ENCODE measurements at regions not wholly inside any gene's neighbourhood (a gene's known extent, or its start where the extent isn't known, plus 50 kb on each side); places are given as distances from the start of the nearest gene placed in this dataset.

DNA sequence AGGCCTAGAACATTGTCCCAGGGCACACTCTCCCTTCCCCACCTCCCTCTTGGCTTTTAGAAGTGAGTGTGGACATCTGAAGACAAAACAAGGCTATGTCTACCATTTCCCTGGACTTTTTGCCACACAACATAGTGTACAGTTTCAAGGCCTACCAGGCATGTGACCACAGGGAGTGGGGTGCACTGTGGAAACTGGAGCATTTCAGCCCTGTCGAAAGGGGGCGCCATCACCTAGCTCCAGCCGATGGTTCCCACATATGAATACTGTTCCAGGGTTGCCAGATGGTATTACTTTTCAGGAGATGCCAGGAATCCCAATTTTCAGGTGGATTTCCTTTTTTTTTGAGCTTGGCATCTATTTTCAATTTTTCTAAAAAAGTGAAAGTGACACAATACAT lies 140.7 kb downstream of the KATNIP start:
- no peak overlapping the region for H3K4me3 Mint-ChIP-seq
- H3K9me3 ChIP-seq (ENCODE audit: control insufficient read depth, low read length), result no peaks in the 10 kb centered on the region
- no peak overlapping the region for H3K27ac Mint-ChIP-seq
- peaks cover 2% of the 10 kb centered on the region for H3K36me3 Mint-ChIP-seq (ENCODE audit: low read depth)
- peak; percentile 77 for DNase-seq
- no peak overlapping the region for H3K27ac ChIP-seq (ENCODE audit: low read depth, low read length)
- TF ChIP-seq, protein P1, sequence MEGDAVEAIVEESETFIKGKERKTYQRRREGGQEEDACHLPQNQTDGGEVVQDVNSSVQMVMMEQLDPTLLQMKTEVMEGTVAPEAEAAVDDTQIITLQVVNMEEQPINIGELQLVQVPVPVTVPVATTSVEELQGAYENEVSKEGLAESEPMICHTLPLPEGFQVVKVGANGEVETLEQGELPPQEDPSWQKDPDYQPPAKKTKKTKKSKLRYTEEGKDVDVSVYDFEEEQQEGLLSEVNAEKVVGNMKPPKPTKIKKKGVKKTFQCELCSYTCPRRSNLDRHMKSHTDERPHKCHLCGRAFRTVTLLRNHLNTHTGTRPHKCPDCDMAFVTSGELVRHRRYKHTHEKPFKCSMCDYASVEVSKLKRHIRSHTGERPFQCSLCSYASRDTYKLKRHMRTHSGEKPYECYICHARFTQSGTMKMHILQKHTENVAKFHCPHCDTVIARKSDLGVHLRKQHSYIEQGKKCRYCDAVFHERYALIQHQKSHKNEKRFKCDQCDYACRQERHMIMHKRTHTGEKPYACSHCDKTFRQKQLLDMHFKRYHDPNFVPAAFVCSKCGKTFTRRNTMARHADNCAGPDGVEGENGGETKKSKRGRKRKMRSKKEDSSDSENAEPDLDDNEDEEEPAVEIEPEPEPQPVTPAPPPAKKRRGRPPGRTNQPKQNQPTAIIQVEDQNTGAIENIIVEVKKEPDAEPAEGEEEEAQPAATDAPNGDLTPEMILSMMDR (conservative IDR thresholded peaks at IDR 0.05), result peak; percentile 79
- H3K9me3 Mint-ChIP-seq, result no peaks in the 10 kb centered on the region
- no peaks in the 10 kb centered on the region for H3K4me1 ChIP-seq (ENCODE audit: control insufficient read depth, insufficient read depth, low read length)
- H3K9ac ChIP-seq (ENCODE audit: extremely low read depth, low read length, poor library complexity, severe bottlenecking), result no peak overlapping the region
- no peaks in the 10 kb centered on the region for H3K36me3 ChIP-seq (ENCODE audit: control insufficient read depth, insufficient read depth, low read length)
- WGBS, 2 experiments (ENCODE audit: insufficient coverage in 1 of 2, insufficient read length in 1 of 2), result 66 to 72% methylated on average over 3 of the region's 3 CpGs
- no peaks in the 10 kb centered on the region for H3K27me3 ChIP-seq (ENCODE audit: control insufficient read depth, insufficient read depth, low read length, poor library complexity, severe bottlenecking)
- H3K4me1 Mint-ChIP-seq, result no peaks in the 10 kb centered on the region
- H3K4me3 ChIP-seq (ENCODE audit: low read length), result no peak overlapping the region
- H3K27me3 Mint-ChIP-seq (ENCODE audit: insufficient read depth), result no peaks in the 10 kb centered on the region

DNA sequence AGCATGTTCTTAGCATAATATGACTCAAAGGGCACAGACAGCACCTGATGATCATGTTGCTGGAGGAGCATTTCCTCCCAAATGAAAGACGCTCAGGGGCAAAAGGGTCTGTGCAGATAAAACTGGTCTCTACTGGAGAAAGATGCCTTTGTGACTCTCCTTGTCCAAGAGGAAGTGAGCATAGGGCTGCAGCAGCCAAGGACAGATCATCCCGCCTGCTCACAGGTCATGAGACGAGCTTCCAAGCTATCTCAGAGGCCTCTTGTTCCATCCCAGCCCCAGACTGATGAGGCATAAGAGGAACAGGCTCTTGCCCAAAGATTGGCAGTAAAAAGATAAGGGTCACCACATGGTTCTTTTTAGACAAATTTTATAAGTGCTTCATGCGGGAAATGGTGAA lies 141.8 kb downstream of the KATNIP start:
- Mint-ChIP-seq H3K4me3 (no peak overlapping the region), H3K9me3 (peaks cover 3% of the 10 kb centered on the region), H3K27ac (no peak overlapping the region), H3K36me3 (ENCODE audit: low read depth) (peaks cover 5% of the 10 kb centered on the region), H3K27me3 (ENCODE audit: insufficient read depth) (no peaks in the 10 kb centered on the region), H3K4me1 (no peaks in the 10 kb centered on the region)
- Histone ChIP-seq H3K9me3 (ENCODE audit: control insufficient read depth, low read length) (no peaks in the 10 kb centered on the region), H3K27ac (ENCODE audit: low read depth, low read length) (no peak overlapping the region), H3K4me3 (ENCODE audit: low read length) (no peak overlapping the region), H3K36me3 (ENCODE audit: control insufficient read depth, insufficient read depth, low read length) (no peaks in the 10 kb centered on the region), H3K4me1 (ENCODE audit: control insufficient read depth, insufficient read depth, low read length) (no peaks in the 10 kb centered on the region), H3K27me3 (ENCODE audit: control insufficient read depth, insufficient read depth, low read length, poor library complexity, severe bottlenecking) (no peaks in the 10 kb centered on the region), H3K9ac (ENCODE audit: extremely low read depth, low read length, poor library complexity, severe bottlenecking) (no peak overlapping the region)
- no peak for DNase-seq
- WGBS, 2 experiments (ENCODE audit: insufficient coverage in 1 of 2, insufficient read length in 1 of 2), result 93 to 94% methylated on average over 3 to 4 of the region's 4 CpGs
- TF ChIP-seq, protein P1 (conservative IDR thresholded peaks at IDR 0.05), result no peak

DNA sequence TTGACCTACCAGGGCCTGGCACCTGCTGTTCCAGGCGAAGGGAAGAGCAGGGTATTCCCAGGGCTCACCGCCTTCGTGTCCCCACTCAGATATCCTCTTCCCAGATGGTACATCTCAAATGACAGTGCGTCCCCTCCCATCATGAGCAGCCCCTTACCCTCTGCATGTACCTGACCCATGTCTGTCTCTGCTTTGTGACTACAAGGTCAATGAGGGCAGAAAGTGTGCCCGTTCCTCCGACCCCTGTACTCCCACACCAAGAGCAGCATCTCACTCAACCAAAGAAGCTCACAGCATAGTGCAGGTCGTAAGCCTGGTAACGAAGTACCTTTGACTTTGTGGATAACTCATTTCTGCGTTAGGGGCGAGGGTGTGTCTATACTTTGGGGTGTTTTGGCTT lies 142.6 kb downstream of the KATNIP start:
- TF ChIP-seq, protein P1 (conservative IDR thresholded peaks at IDR 0.05), result no peak
- WGBS, 2 experiments (ENCODE audit: insufficient coverage in 1 of 2, insufficient read length in 1 of 2), result 93% methylated on average over 4 to 10 of the region's 10 CpGs
- Histone ChIP-seq H3K4me3 (ENCODE audit: low read length) (no peak overlapping the region), H3K9ac (ENCODE audit: extremely low read depth, low read length, poor library complexity, severe bottlenecking) (no peak overlapping the region), H3K4me1 (ENCODE audit: control insufficient read depth, insufficient read depth, low read length) (no peaks in the 10 kb centered on the region), H3K9me3 (ENCODE audit: control insufficient read depth, low read length) (no peaks in the 10 kb centered on the region), H3K36me3 (ENCODE audit: control insufficient read depth, insufficient read depth, low read length) (no peaks in the 10 kb centered on the region), H3K27ac (ENCODE audit: low read depth, low read length) (no peak overlapping the region), H3K27me3 (ENCODE audit: control insufficient read depth, insufficient read depth, low read length, poor library complexity, severe bottlenecking) (no peaks in the 10 kb centered on the region)
- no peak for DNase-seq
- H3K4me3 Mint-ChIP-seq, result no peak overlapping the region
- peaks cover 3% of the 10 kb centered on the region for H3K9me3 Mint-ChIP-seq
- no peaks in the 10 kb centered on the region for H3K27me3 Mint-ChIP-seq (ENCODE audit: insufficient read depth)
- no peaks in the 10 kb centered on the region for H3K4me1 Mint-ChIP-seq
- peaks cover 10% of the 10 kb centered on the region for H3K36me3 Mint-ChIP-seq (ENCODE audit: low read depth)
- H3K27ac Mint-ChIP-seq, result no peak overlapping the region
